HepG2 (cell line): ENCODE measurements at regions not wholly inside any gene's neighbourhood (a gene's known extent, or its start where the extent isn't known, plus 50 kb on each side); places are given as distances from the start of the nearest gene placed in this dataset.

Source experiments
- ATAC-seq: fragments of 200-7000 bp; cut with Tn5 transposase; 3 replicates; pipeline ENCODE4 v1.9.1; 2020; ENCODE audit warnings: mild to moderate bottlenecking, moderate library complexity
- BruUV-seq: library from RNA; stranded (reverse); fragments of 400-500 nt; replicated peaks from 2 replicates; lab custom pipeline; 2021; lab: Mats Ljungman, UMichigan
- CTCF ChIA-PET: fragments of 300-600 bp; formaldehyde crosslinking; extraction: SDS; loops from one replicate; lab custom pipeline; 2021; ENCODE audit warnings: low total read pairs, inconsistent platforms, low intra/inter-chr PET ratio; lab: Yijun Ruan, JAX
- POLR2A ChIA-PET: fragments of 350-600 bp; sonication (Branson Sonifier 250); formaldehyde crosslinking; loops from one replicate; lab custom pipeline; 2020; ENCODE audit warnings: antibody characterized with exemption, inconsistent platforms; lab: Yijun Ruan, JAX
- DNase-seq: peaks from one replicate; pipeline ENCODE4 v3.0.0-alpha.2; 2015; ENCODE audit warnings: low spot score
- FAIRE-seq: peaks from 3 replicates; lab custom pipeline; 2011; peaks lifted over from hg19 to GRCh38; lab: Jason Lieb, UNC
- H2AFZ ChIP-seq: one replicate; pipeline ENCODE4 v1.6.1; 2011; ENCODE audit warnings: low read length, inconsistent platforms
- H3K27ac ChIP-seq: fragments of 300-600 bp; 3 replicates; pipeline ENCODE4 v1.8.0; 2011; ENCODE audit warnings: mixed run types, mild to moderate bottlenecking, mixed read lengths, low read length, inconsistent platforms; ENCODE audit not compliant: insufficient read depth; ENCODE audit errors: extremely low read length
- H3K27me3 ChIP-seq, 2 experiments: fragments of 200-600 bp in 1 of 2; 2 replicates in 1 of 2; 3 replicates in 1 of 2; pipeline versions ENCODE4 v1.6.0 to v1.8.0; 2011; ENCODE audit warnings: low read length in 2 of 2, mild to moderate bottlenecking in 2 of 2, moderate library complexity in 2 of 2, inconsistent platforms in 1 of 2; ENCODE audit not compliant: insufficient read depth in 2 of 2, control insufficient read depth in 1 of 2
- H3K36me3 ChIP-seq, 2 experiments: fragments of 200-600 bp in 1 of 2; replicated peaks in 1 of 2; 2 replicates in 1 of 2; 3 replicates in 1 of 2; pipeline versions ENCODE4 v1.5.1 to v1.8.0; 2011; ENCODE audit warnings: low read length in 2 of 2, inconsistent platforms in 1 of 2; ENCODE audit not compliant: insufficient read depth in 2 of 2, control insufficient read depth in 1 of 2
- H3K4me1 ChIP-seq: 2 replicates; pipeline ENCODE4 v1.5.1; 2012; ENCODE audit warnings: low read length, inconsistent platforms; ENCODE audit not compliant: insufficient read depth
- H3K4me2 ChIP-seq: 2 replicates; pipeline ENCODE4 v1.6.0; 2011; ENCODE audit warnings: low read depth, low read length, inconsistent platforms
- H3K4me3 ChIP-seq, 3 experiments: fragments of 200-600 bp in 1 of 3; sonication (generic), shearing (Covaris generic) in 1 of 3; replicated peaks in 1 of 3; 2 replicates each; pipeline ENCODE4 v1.5.1; 2011 to 2016; ENCODE audit warnings: low read length in 3 of 3, inconsistent platforms in 2 of 3, low read depth in 2 of 3, mild to moderate bottlenecking in 2 of 3, control low read depth in 1 of 3, mixed read lengths in 1 of 3; ENCODE audit not compliant: insufficient read depth in 1 of 3
- H3K79me2 ChIP-seq: one replicate; pipeline ENCODE4 v1.6.1; 2011; ENCODE audit warnings: low read length, inconsistent platforms; ENCODE audit not compliant: insufficient read depth
- H3K9ac ChIP-seq: 2 replicates; pipeline ENCODE4 v1.6.0; 2011; ENCODE audit warnings: mild to moderate bottlenecking, low read depth, low read length, inconsistent platforms; ENCODE audit not compliant: insufficient read depth
- H3K9me3 ChIP-seq: 2 replicates; pipeline ENCODE4 v1.5.1; 2012; ENCODE audit warnings: mild to moderate bottlenecking, low read length
- H4K20me1 ChIP-seq: 2 replicates; pipeline ENCODE4 v1.6.0; 2011; ENCODE audit warnings: inconsistent platforms, mild to moderate bottlenecking, low read length, moderate library complexity; ENCODE audit not compliant: insufficient read depth
- ERF ChIP-seq: IDR thresholded peaks from 2 replicates; pipeline ENCODE4 v1.6.1; 2018; ENCODE audit warnings: missing biosample characterization, missing genetic modification reagents
- GTF2F1 ChIP-seq: fragments of 150-350 bp; IDR thresholded peaks from 2 replicates; pipeline ENCODE4 v1.6.1; 2014; ENCODE audit warnings: low read length
- IRF2 ChIP-seq: IDR thresholded peaks from 2 replicates; pipeline ENCODE4 v1.6.1; 2018; ENCODE audit warnings: missing genetic modification reagents, missing compliant biosample characterization
- MYC ChIP-seq: sonication (generic); formaldehyde crosslinking; IDR thresholded peaks from 2 replicates; pipeline ENCODE4 v1.9.0; 2021; ENCODE audit warnings: missing genetic modification reagents, borderline replicate concordance
- NONO ChIP-seq, 2 experiments: fragments of 450-650 bp in 1 of 2; sonication (generic) in 1 of 2; formaldehyde crosslinking in 1 of 2; IDR thresholded peaks in 1 of 2; conservative IDR thresholded peaks in 1 of 2; 2 replicates each; pipeline versions ENCODE4 v1.6.1 to v1.8.0; 2017 to 2022; ENCODE audit warnings: mild to moderate bottlenecking in 1 of 2, missing genetic modification reagents in 1 of 2, moderate library complexity in 1 of 2
- RCOR2 ChIP-seq: IDR thresholded peaks from 2 replicates; pipeline ENCODE4 v1.6.1; 2016; ENCODE audit warnings: missing biosample characterization, missing genetic modification reagents
- REXO4 ChIP-seq: sonication (generic); formaldehyde crosslinking; IDR thresholded peaks from 2 replicates; pipeline ENCODE4 v1.8.0; 2022; ENCODE audit warnings: missing genetic modification reagents, mild to moderate bottlenecking, borderline replicate concordance
- SMYD3 ChIP-seq: sonication (generic); formaldehyde crosslinking; IDR thresholded peaks from 2 replicates; pipeline ENCODE4 v1.8.1; 2023; ENCODE audit warnings: mild to moderate bottlenecking, missing genetic modification reagents
- TBP ChIP-seq: sonication (generic); formaldehyde crosslinking; IDR thresholded peaks from 2 replicates; pipeline ENCODE4 v1.5.0; 2020; ENCODE audit warnings: missing genetic modification reagents
- WIZ ChIP-seq: sonication (generic); formaldehyde crosslinking; IDR thresholded peaks from 2 replicates; pipeline ENCODE4 v1.5.1; 2020; ENCODE audit warnings: mild to moderate bottlenecking, missing genetic modification reagents
- ZNF121 ChIP-seq: sonication (generic); formaldehyde crosslinking; IDR thresholded peaks from 2 replicates; pipeline ENCODE4 v1.5.0; 2020; ENCODE audit warnings: mild to moderate bottlenecking, missing genetic modification reagents
- ZNF337 ChIP-seq: sonication (generic); formaldehyde crosslinking; IDR thresholded peaks from 2 replicates; pipeline ENCODE4 v1.5.1; 2020; ENCODE audit warnings: missing genetic modification reagents, low read depth, mild to moderate bottlenecking, borderline replicate concordance
- ZNF33A ChIP-seq: sonication (generic); formaldehyde crosslinking; IDR thresholded peaks from 2 replicates; pipeline ENCODE4 v1.5.1; 2020; ENCODE audit warnings: missing genetic modification reagents, mild to moderate bottlenecking, moderate library complexity, borderline replicate concordance
- ZNF841 ChIP-seq: sonication (generic); formaldehyde crosslinking; IDR thresholded peaks from 2 replicates; pipeline ENCODE4 v1.8.1; 2023; ENCODE audit warnings: missing genetic modification reagents, borderline replicate concordance
- WGBS: methylation state at CpG from one replicate; pipeline ENCODE4 v1.1.6; 2017; ENCODE audit warnings: low lambda C conversion rate; 5-methylcytosine and 5-hydroxymethylcytosine counted together
- in situ Hi-C: cut with HindIII; loops from 2 replicates; pipeline ENCODE4 v1.10.0; 2017; ENCODE audit warnings: low pct_unique_long_range_greater_than_20kb; ENCODE audit not compliant: extremely low pct_ligation_motif_present
- intact Hi-C: fragments of 100-400 bp; cut with micrococcal nuclease; formaldehyde crosslinking; loops from one replicate; pipeline ENCODE4 v1.10.0; 2022; ENCODE audit not compliant: unreplicated experiment
- TF ChIP-seq, protein P1 (sequence below): sonication (generic); formaldehyde crosslinking; IDR thresholded peaks from 2 replicates; pipeline ENCODE4 v1.4.0; 2020; ENCODE audit warnings: missing genetic modification reagents
- TF ChIP-seq, protein P2 (sequence below): sonication (generic); formaldehyde crosslinking; IDR thresholded peaks from 2 replicates; pipeline ENCODE4 v1.4.0; 2020; ENCODE audit warnings: missing genetic modification reagents

- TF ChIP-seq ZNF841: no peak
- no peak for TF ChIP-seq WIZ (CRISPR knock-in tag)
- TF ChIP-seq NONO (IDR thresholded peaks at IDR 0.05): no peak
- no peak for TF ChIP-seq NONO (CRISPR knock-in tag; conservative IDR thresholded peaks at IDR 0.05)
- no peak for TF ChIP-seq ZNF337 (CRISPR knock-in tag)
- TF ChIP-seq ERF (CRISPR knock-in tag): no peak
Observed at GRCh38 chr3:80035021-80035420, 267.2 kb upstream of the ROBO1 start (continued).

- WGBS: 0% methylated on average over 2 of the region's 2 CpGs
- no peaks in the 10 kb centered on the region for H3K4me1 ChIP-seq
- H3K27me3 ChIP-seq: no peaks in the 10 kb centered on the region
- ChIA-PET POLR2A (no interaction called here), CTCF (no interaction called here)
- FAIRE-seq (no peak), DNase-seq (no peak), ATAC-seq (no peak)
- no peak overlapping the region for H3K9ac ChIP-seq
- TF ChIP-seq MYC (CRISPR knock-in tag): no peak
- no peak overlapping the region for H3K4me2 ChIP-seq
- no peak overlapping the region for H3K27ac ChIP-seq
- H2AFZ ChIP-seq: no peak overlapping the region
- no peaks in the 10 kb centered on the region for H3K9me3 ChIP-seq
- no peaks in the 10 kb centered on the region for H3K36me3 ChIP-seq
- no peak overlapping the region for H3K4me3 ChIP-seq
- no peaks in the 10 kb centered on the region for H3K79me2 ChIP-seq
- BruUV-seq: no TSS peak
- in situ Hi-C loops: no loop called here
- H4K20me1 ChIP-seq: no peaks in the 10 kb centered on the region
- intact Hi-C loops: no loop called here
Observed at GRCh38 chr3:80023010-80023409, 255.2 kb upstream of the ROBO1 start.

DNA sequence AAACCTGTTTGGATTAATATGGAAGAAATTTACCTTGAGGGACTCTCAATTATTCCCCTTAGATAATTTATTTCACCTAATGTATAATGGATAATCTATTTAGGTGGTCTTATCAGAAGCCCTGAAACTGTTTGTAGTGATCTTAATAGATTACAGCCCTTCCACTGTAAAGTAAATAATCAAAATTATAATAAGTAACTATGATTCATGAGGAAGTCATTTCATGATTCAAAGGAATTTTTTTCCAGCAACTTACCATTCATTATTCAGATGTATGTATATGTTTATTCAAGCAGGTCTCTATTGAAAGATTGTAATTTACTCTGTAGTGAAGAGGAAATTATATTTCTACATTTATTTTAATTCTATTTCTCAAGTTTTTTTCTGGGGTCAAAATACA, 250.6 kb upstream of the ROBO1 start:
- no peak overlapping the region for H3K4me3 ChIP-seq
- no peak overlapping the region for H3K4me2 ChIP-seq
- BruUV-seq: no TSS peak
- no peaks in the 10 kb centered on the region for H3K36me3 ChIP-seq
- intact Hi-C loops: no loop called here
- CTCF ChIA-PET: no interaction called here
- ATAC-seq (no peak), FAIRE-seq (no peak), DNase-seq (no peak)
- in situ Hi-C loops: no loop called here
- no peaks in the 10 kb centered on the region for H3K27me3 ChIP-seq
- no peaks in the 10 kb centered on the region for H3K79me2 ChIP-seq
- POLR2A ChIA-PET: no interaction called here
- H3K4me1 ChIP-seq: no peaks in the 10 kb centered on the region
- no peak overlapping the region for H3K9ac ChIP-seq
- no peak overlapping the region for H2AFZ ChIP-seq
- no peak overlapping the region for H3K27ac ChIP-seq
- H4K20me1 ChIP-seq: no peaks in the 10 kb centered on the region
- H3K9me3 ChIP-seq: no peaks in the 10 kb centered on the region
- TF ChIP-seq REXO4 (CRISPR knock-in tag) (no peak), TBP (CRISPR knock-in tag) (no peak), IRF2 (no peak), SMYD3 (no peak), NONO (IDR thresholded peaks at IDR 0.05) (no peak), NONO (CRISPR knock-in tag; conservative IDR thresholded peaks at IDR 0.05) (no peak), GTF2F1 (no peak), ZNF33A (CRISPR knock-in tag) (no peak), ZNF121 (CRISPR knock-in tag) (no peak), RCOR2 (CRISPR knock-in tag) (no peak)
- TF ChIP-seq, protein P1, sequence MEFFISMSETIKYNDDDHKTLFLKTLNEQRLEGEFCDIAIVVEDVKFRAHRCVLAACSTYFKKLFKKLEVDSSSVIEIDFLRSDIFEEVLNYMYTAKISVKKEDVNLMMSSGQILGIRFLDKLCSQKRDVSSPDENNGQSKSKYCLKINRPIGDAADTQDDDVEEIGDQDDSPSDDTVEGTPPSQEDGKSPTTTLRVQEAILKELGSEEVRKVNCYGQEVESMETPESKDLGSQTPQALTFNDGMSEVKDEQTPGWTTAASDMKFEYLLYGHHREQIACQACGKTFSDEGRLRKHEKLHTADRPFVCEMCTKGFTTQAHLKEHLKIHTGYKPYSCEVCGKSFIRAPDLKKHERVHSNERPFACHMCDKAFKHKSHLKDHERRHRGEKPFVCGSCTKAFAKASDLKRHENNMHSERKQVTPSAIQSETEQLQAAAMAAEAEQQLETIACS (CRISPR knock-in tag): no peak
- TF ChIP-seq, protein P2, sequence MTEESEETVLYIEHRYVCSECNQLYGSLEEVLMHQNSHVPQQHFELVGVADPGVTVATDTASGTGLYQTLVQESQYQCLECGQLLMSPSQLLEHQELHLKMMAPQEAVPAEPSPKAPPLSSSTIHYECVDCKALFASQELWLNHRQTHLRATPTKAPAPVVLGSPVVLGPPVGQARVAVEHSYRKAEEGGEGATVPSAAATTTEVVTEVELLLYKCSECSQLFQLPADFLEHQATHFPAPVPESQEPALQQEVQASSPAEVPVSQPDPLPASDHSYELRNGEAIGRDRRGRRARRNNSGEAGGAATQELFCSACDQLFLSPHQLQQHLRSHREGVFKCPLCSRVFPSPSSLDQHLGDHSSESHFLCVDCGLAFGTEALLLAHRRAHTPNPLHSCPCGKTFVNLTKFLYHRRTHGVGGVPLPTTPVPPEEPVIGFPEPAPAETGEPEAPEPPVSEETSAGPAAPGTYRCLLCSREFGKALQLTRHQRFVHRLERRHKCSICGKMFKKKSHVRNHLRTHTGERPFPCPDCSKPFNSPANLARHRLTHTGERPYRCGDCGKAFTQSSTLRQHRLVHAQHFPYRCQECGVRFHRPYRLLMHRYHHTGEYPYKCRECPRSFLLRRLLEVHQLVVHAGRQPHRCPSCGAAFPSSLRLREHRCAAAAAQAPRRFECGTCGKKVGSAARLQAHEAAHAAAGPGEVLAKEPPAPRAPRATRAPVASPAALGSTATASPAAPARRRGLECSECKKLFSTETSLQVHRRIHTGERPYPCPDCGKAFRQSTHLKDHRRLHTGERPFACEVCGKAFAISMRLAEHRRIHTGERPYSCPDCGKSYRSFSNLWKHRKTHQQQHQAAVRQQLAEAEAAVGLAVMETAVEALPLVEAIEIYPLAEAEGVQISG (CRISPR knock-in tag): no peak
